NCI-H69 (cell line): ENCODE measurements at regions not wholly inside any gene's neighbourhood (a gene's known extent, or its start where the extent isn't known, plus 50 kb on each side); places are given as distances from the start of the nearest gene placed in this dataset.

ENCODE experiments used
- DNase-seq: peaks from one replicate; lab custom pipeline; 2025; lab: John Stamatoyannopoulos, UW

DNA sequence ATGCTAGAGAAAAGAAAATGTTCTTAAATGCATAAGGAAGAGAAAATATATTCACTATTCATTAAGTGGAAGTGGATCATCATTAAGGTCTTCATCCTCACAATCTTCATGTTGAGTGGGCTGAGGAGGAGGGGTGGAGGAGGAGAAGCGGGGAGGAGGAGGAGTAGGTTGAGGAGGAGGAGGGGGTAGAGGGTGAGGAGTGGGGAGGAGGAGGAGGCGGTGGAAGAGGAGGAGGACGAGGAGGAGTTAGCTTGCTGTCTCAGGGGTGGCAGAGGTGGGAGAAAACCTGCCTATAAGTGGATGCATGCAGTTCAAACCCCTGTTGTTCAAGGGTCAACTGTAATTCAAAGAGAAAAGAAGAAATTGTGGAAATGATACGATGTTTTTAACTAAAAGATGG is 71.6 kb downstream of the MYEOV start:
- no peak for DNase-seq

- no peak for DNase-seq
Observed at GRCh38 chr11:69366591-69366990, 72.6 kb downstream of the MYEOV start.

- no peak for DNase-seq
Observed at GRCh38 chr11:69367211-69367964, 73.4 kb downstream of the MYEOV start.

- DNase-seq = no peak
Observed at GRCh38 chr11:69368119-69368880, 74.3 kb downstream of the MYEOV start.

GRCh38 chr11:69369210-69369825 is 75.4 kb downstream of the MYEOV start:
- DNase-seq = no peak

DNA sequence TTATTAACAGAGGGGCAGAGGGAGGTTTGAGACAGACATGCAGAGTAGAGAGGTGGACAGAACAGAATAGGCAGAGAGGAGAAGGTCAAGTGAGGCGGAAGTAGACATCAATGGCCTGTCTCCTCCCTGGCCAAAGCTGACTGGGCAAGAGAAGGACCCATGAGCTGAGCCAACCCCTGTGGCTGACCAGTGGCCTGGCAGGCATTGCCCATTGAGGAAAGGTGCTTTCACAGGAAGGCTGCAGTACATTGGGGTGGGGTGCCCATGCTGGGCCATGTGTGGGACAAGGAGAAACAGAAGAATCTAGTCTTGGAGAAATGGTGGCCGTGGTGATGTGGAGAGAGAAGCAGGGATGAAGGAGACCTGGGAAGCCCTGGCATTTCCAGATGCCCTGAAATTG is 76.0 kb downstream of the MYEOV start:
- DNase-seq = no peak

DNA sequence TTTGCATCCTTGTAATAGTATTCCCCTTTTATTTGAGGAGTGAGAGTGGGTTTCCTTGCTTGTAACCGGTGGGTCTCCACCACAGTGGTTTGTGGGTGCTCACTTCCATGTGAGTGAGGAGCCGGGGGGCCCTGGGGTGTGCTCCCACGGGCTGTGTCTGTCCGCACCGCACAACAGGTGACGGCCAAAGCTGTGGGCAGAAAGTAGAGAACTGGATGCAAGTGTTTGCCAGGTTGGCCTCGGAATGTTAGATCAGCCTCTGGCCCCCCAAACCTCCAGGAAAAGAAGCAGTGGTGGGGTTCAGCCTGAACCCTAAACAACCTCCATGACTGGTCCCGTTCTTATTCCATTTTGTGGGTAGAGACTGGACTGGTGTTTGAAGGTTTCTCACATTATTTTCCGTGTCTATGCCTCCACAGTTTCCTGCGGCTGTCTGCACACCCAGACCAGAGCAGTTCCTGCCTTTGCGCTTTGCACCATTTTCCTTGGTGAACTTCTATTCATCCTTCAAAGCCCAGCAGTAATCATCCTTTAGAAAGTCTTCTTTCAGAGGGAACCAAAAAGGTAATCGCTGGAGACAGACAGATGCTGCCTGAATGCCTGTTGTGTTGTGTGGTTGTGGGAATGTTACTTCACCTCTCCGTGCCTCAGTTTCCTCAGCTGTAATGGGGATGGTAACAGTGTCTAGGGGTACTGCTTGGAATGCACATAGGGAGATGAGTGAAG is 77.2 kb downstream of the MYEOV start:
- DNase-seq = no peak

GRCh38 chr11:69371731-69372588 is 78.0 kb downstream of the MYEOV start:
- DNase-seq = no peak

- DNase-seq = no peak
Observed at GRCh38 chr11:69372589-69373250, 78.8 kb downstream of the MYEOV start.

DNA sequence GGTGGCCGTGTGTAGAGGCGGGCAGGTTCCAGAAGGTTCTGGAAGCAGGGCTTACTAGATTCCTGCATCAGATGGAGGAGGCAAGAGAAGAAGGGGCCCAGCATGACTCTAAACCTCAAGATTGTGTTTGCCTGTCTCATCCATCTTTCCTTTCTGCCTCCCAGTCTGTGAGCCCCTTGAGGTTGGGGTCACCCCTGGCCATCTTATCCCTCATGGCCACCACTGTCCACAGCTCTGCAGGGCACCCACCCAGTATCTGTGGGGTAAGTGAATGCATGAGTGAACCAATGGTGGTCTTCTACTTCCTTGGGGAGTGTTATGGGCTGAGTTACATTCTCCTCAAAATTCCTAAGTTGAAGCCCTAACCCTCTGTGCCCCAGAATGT is 79.3 kb downstream of the MYEOV start:
- DNase-seq = no peak

DNA sequence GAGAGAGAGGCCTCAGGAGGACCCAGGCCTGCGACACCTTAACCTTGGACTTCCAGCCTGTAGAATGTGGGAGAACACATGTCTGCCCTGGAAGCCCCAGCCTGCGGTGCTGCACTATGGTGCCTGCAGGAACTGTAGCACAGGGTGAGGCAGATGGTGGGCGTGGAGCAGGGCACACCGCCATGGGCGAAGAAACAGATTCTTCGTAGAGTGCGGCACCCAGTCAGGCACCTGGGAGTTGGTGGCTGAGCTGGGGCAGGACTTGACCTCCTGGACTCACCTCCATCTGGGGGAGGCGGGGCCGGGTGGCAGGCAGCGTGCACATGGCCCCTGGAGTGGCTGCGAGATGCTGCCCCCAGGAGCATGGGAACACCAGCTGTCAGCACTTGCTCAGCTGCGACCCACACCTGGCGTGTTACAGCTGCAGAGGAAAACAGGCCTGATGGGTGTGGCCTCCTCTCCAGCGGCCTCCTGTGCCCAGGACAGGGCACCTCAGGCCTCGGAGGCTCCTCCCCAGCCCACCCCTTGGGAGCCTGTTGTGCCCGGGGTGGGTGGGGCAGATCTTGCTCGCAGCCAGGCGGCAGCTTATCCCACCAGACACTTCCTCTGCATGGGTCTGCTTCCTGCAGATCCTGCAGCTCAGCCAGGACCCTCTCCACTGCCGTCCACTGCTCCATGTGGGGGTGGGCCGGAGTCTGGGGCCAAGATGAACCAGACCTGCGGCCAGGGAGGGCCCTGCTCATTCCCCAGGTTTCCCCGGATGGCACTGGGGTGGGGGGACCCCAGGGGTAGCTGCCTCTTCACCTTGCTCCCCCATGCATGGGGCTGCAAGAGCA is 80.4 kb downstream of the MYEOV start:
- DNase-seq = peak; percentile 54

DNA sequence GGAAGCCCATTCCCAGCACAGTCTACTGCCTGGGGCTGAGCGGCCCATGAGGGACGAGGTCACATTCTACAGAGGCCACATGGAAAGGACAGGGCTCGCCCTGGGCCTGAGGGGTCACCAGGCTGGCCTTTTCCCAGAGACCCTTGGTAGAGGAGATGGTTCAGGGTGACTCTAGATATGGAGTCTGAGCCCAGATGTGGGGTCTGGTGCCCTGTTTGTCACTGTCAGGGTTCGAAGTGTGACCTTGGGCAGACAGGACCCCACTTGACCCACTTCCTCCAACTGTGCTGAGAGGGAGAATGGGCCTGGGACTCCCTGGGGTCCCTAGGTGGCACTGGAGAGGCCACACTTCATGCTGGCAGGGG is 81.0 kb downstream of the MYEOV start:
- no peak for DNase-seq

- no peak for DNase-seq
Observed at GRCh38 chr11:69375316-69376154, 81.6 kb downstream of the MYEOV start.

DNA sequence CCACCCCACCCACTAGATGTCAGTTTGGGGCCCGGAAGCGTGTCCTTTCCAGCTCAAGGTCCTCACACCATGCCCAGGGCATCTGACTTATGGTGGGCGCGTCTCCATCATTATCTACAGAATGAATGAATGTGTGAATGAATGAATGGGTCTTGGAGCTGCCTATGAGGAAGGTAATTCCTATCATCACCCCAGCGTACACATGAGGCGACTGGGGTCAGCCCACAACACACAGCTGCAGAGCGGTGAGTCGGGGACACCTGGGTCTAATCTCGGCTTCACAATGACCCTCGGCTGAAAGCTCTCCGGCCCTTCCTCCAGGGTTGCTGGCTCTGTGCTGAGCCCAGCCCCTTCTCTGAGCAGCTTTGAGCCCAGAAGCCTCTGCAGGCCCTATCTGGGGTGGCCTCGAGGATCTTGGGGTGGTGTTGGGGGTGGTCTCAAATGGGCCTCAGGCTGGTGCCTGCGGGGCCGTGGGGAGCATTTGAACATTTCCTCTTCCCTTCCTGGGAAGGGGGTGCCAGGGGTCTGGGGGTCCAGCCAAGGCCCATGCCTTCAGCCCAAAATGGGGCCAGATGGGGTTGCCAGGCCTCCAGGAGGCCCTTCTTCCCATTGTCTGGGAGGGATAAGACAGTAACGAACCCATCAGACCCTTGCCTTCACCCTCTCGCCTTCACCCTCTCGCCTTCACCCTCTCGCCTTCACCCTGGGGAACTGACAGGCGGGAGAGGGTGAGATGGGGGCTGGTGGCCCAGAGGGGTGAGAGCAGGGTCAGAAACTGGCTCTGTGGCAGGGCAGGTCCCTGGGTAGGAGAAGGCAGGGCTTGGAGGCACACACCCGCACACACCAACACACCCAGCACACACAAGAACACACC is 82.4 kb downstream of the MYEOV start:
- DNase-seq = no peak

DNA sequence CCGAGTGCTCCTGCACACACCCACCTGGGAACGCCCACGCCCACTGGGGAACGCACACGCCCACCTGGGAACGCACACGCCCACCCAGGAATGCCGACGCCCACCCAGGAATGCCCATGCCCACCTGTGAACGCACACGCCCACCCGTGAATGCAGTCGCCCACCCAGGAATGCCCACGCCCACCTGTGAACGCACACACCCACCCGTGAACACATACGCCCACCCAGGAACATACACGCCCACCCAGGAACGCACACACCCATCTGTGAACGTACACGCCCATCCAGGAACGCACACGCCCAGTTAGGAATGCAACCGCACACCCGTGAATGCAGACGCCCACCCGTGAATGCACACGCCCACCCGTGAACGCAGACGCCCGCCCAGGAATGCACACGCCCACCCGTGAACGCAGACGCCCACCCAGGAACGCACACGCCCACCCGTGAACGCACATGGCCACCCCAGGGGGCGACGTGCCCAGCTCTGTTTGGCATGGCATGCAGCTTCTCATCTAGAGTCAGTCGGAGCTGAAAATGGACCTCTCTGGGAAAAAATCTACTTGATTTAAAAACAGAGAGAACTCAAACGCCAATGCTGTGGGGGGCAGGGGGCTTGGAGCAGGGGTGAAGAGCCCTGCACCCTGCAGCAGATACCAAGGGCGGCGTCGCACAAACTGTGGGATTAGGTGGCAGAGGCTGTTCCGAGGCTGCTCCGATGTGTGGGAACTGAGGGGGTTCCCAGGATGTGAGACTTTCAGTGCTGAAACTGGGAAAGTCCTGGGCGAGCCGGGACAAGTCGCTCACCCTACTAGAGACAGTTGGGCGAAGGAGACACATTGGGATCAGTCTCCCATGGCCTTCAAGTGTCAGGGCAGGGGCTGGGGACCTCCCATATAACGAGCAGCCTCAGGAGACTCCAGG is 83.3 kb downstream of the MYEOV start:
- no peak for DNase-seq

GRCh38 chr11:69377953-69378302 is 84.0 kb downstream of the MYEOV start:
- DNase-seq = no peak
